Stomach (tissue), 8 donors: ENCODE measurements at regions not wholly inside any gene's neighbourhood (a gene's known extent, or its start where the extent isn't known, plus 50 kb on each side); places are given as distances from the start of the nearest gene placed in this dataset.

Experiments
- DNase-seq, 2 donors: peaks; one replicate each; pipeline versions ENCODE4 v3.0.0 to v3.0.0-alpha.2; 2013 to 2019
- H3K27ac ChIP-seq, 5 donors: fragments of 200-600 bp in 4 of 5; sonication (generic) in 4 of 5; one replicate each; pipeline ENCODE4 v1.5.1; 2013 to 2019; ENCODE audit warnings: mild to moderate bottlenecking in 1 of 5, moderate library complexity in 1 of 5
- H3K27me3 ChIP-seq, 3 donors: fragments of 200-600 bp; sonication (generic); one replicate each; pipeline ENCODE4 v1.5.1; 2017 to 2019; ENCODE audit warnings: mixed run types in 1 of 3
- H3K36me3 ChIP-seq, 4 donors: fragments of 200-600 bp; sonication (generic); 1 replicate in 3 of 4; 2 replicates in 1 of 4; pipeline ENCODE4 v1.5.1; 2016 to 2019
- H3K4me1 ChIP-seq, 4 donors: fragments of 200-600 bp; sonication (generic); one replicate each; pipeline ENCODE4 v1.5.1; 2016 to 2019
- H3K4me3 ChIP-seq, 4 donors: fragments of 200-600 bp; sonication (generic) in 3 of 4; one replicate each; pipeline ENCODE4 v1.5.1; 2016 to 2019; ENCODE audit warnings: mild to moderate bottlenecking in 1 of 4
- H3K9me3 ChIP-seq, 4 donors: fragments of 200-600 bp; sonication (generic); one replicate each; pipeline ENCODE4 v1.5.1; 2016 to 2019
- CTCF ChIP-seq, 7 experiments: fragments of 450-650 bp in 4 of 7; fragments of 200-600 bp in 3 of 7; sonication (generic) in 3 of 7; IDR thresholded peaks; one replicate each; pipeline ENCODE4 v1.5.1; 2016 to 2019; ENCODE audit warnings: antibody characterized with exemption in 7 of 7, control low read depth in 2 of 7, mild to moderate bottlenecking in 1 of 7
- EP300 ChIP-seq: sonication (generic); formaldehyde crosslinking; IDR thresholded peaks from one replicate; pipeline ENCODE4 v1.6.1; 2017; ENCODE audit warnings: antibody characterized with exemption
- POLR2A ChIP-seq, 4 donors: fragments of 450-650 bp; IDR thresholded peaks; one replicate each; pipeline ENCODE4 v1.6.1; 2016; ENCODE audit warnings: antibody characterized with exemption in 4 of 4, control low read depth in 2 of 4, mild to moderate bottlenecking in 1 of 4, moderate library complexity in 1 of 4
- POLR2AphosphoS5 ChIP-seq, 3 donors: sonication (generic); formaldehyde crosslinking; IDR thresholded peaks; one replicate each; pipeline ENCODE4 v1.6.1; 2016; ENCODE audit warnings: antibody characterized with exemption in 3 of 3
- WGBS, 5 donors: extraction: QIAGEN DNeasy Blood & Tissue Kit in 3 of 5; methylation state at CpG; one replicate each; pipeline versions ENCODE4 v1.1.5 to v1.1.7; 2013 to 2018; 5-methylcytosine and 5-hydroxymethylcytosine counted together
- intact Hi-C: fragments of 100-400 bp; cut with DNase I; formaldehyde crosslinking; loops from one replicate; pipeline ENCODE4 v1.15.1; 2023; ENCODE audit warnings: low total_unique reads
- donor health status: healthy with polysubstance abuse.
- donor health status: Bipolar disorder and iron deficiency.
- donor health status: healthy.

GRCh38 chr21:32909393-32909792 lies 116.3 kb upstream of the OLIG2 start:
- intact Hi-C loops, result no loop called here

GRCh38 chr21:32914424-32915039 lies 111.2 kb upstream of the OLIG2 start:
- peak in 1 of 2 donors; percentile 15 for DNase-seq
- TF ChIP-seq CTCF (IDR thresholded peaks at IDR 0.05) (no peak), POLR2A (IDR thresholded peaks at IDR 0.05) (no peak), POLR2AphosphoS5 (IDR thresholded peaks at IDR 0.05) (no peak), EP300 (no peak)
- intact Hi-C loops, result no loop called here
- H3K27me3 ChIP-seq, result peaks cover 0 to 3% (median 0%) of the 10 kb centered on the region in 3 donors
- no peak overlapping the region for H3K4me3 ChIP-seq
- WGBS, 5 donors, result 26 to 47% (median 43%) methylated on average over 3 of the region's 3 CpGs
- no peak overlapping the region for H3K27ac ChIP-seq
- H3K9me3 ChIP-seq, result peaks cover 0 to 7% (median 2%) of the 10 kb centered on the region in 4 donors
- no peaks in the 10 kb centered on the region for H3K36me3 ChIP-seq
- peaks cover 0 to 6% (median 2%) of the 10 kb centered on the region in 4 donors for H3K4me1 ChIP-seq

More at GRCh38 chr21:32909393-32909792, 116.3 kb upstream of the OLIG2 start:
- H3K27me3 ChIP-seq, result no peaks in the 10 kb centered on the region
- no peaks in the 10 kb centered on the region for H3K36me3 ChIP-seq
- H3K4me1 ChIP-seq, result no peaks in the 10 kb centered on the region
- no peak overlapping the region for H3K4me3 ChIP-seq
- 54 to 58% (median 55%) methylated on average over 5 of the region's 5 CpGs for WGBS, 5 donors
- H3K27ac ChIP-seq, result no peak overlapping the region
- TF ChIP-seq CTCF (IDR thresholded peaks at IDR 0.05) (no peak), POLR2A (IDR thresholded peaks at IDR 0.05) (no peak), EP300 (no peak), POLR2AphosphoS5 (IDR thresholded peaks at IDR 0.05) (no peak)
- DNase-seq, result no peak
- no peaks in the 10 kb centered on the region for H3K9me3 ChIP-seq

- no peak for DNase-seq
- Histone ChIP-seq H3K27me3 (peaks cover 0 to 3% (median 0%) of the 10 kb centered on the region in 3 donors), H3K36me3 (no peaks in the 10 kb centered on the region), H3K27ac (no peak overlapping the region), H3K4me3 (no peak overlapping the region), H3K4me1 (peaks cover 0 to 6% (median 2%) of the 10 kb centered on the region in 4 donors), H3K9me3 (peaks cover 0 to 7% (median 2%) of the 10 kb centered on the region in 4 donors)
- no peak for TF ChIP-seq POLR2A (IDR thresholded peaks at IDR 0.05)
- TF ChIP-seq EP300, result no peak
- TF ChIP-seq POLR2AphosphoS5 (IDR thresholded peaks at IDR 0.05), result no peak
- no peak for TF ChIP-seq CTCF (IDR thresholded peaks at IDR 0.05)
- intact Hi-C loops, result no loop called here
- 69 to 91% (median 74%) methylated on average over 1 of the region's 1 CpG for WGBS, 5 donors
Observed at GRCh38 chr21:32915099-32915498, 110.6 kb upstream of the OLIG2 start.

GRCh38 chr21:32916088-32916487 lies 109.6 kb upstream of the OLIG2 start:
- intact Hi-C loops, result no loop called here
- 92 to 100% (median 95%) methylated on average over 1 of the region's 1 CpG for WGBS, 5 donors
- H3K27ac ChIP-seq, result no peak overlapping the region
- H3K27me3 ChIP-seq, result peaks cover 0 to 3% (median 0%) of the 10 kb centered on the region in 3 donors
- H3K9me3 ChIP-seq, result peaks cover 0 to 7% (median 2%) of the 10 kb centered on the region in 4 donors
- TF ChIP-seq EP300, result no peak
- no peak for TF ChIP-seq CTCF (IDR thresholded peaks at IDR 0.05)
- TF ChIP-seq POLR2A (IDR thresholded peaks at IDR 0.05), result no peak
- TF ChIP-seq POLR2AphosphoS5 (IDR thresholded peaks at IDR 0.05), result no peak
- no peak for DNase-seq
- H3K4me1 ChIP-seq, result peaks cover 0 to 6% (median 2%) of the 10 kb centered on the region in 4 donors
- no peaks in the 10 kb centered on the region for H3K36me3 ChIP-seq
- H3K4me3 ChIP-seq, result no peak overlapping the region
